Thyroid gland (tissue), 4 donors: ENCODE measurements at regions not wholly inside any gene's neighbourhood (a gene's known extent, or its start where the extent isn't known, plus 50 kb on each side); places are given as distances from the start of the nearest gene placed in this dataset.

ENCODE experiments used
- CTCF ChIP-seq, 6 experiments: fragments of 200-600 bp in 3 of 6; fragments of 450-650 bp in 3 of 6; sonication (generic) in 3 of 6; IDR thresholded peaks; one replicate each; pipeline ENCODE4 v1.5.1; 2016 to 2019; ENCODE audit warnings: antibody characterized with exemption in 6 of 6, mild to moderate bottlenecking in 2 of 6, inconsistent platforms in 1 of 6, moderate library complexity in 1 of 6
- POLR2A ChIP-seq, 2 donors: fragments of 450-650 bp; IDR thresholded peaks; one replicate each; pipeline ENCODE4 v1.6.1; 2017; ENCODE audit warnings: antibody characterized with exemption in 2 of 2, mild to moderate bottlenecking in 2 of 2, moderate library complexity in 1 of 2

- no peak for TF ChIP-seq CTCF (IDR thresholded peaks at IDR 0.05)
- no peak for TF ChIP-seq POLR2A (IDR thresholded peaks at IDR 0.05)
Measured at GRCh38 chr20:55151171-55151570, 675.8 kb downstream of the DOK5 start.
